SK-N-SH treated with all-trans-retinoic acid at 6 μM for 48 hours (cell line): ENCODE measurements at regions not wholly inside any gene's neighbourhood (a gene's known extent, or its start where the extent isn't known, plus 50 kb on each side); places are given as distances from the start of the nearest gene placed in this dataset.

Source experiments
- ATAC-seq: fragments of 200-7000 bp; cut with Tn5 transposase; 3 replicates; pipeline ENCODE4 v1.9.1; 2020; ENCODE audit warnings: mild to moderate bottlenecking, moderate library complexity
- ARNTL ChIP-seq: fragments of 450-650 bp; formaldehyde crosslinking; IDR thresholded peaks from 2 replicates; pipeline ENCODE4 v1.5.0; 2020; ENCODE audit warnings: low read depth, mild to moderate bottlenecking, moderate library complexity, borderline replicate concordance
- BACH2 ChIP-seq: fragments of 250-450 bp; sonication (Bioruptor Pico); IDR thresholded peaks from 2 replicates; pipeline ENCODE4 v1.9.0; 2021; ENCODE audit warnings: mild to moderate bottlenecking, borderline replicate concordance
- CREB5 ChIP-seq: fragments of 250-450 bp; sonication (Bioruptor Pico); IDR thresholded peaks from 2 replicates; pipeline ENCODE4 v1.5.1; 2020; ENCODE audit warnings: low read depth, mild to moderate bottlenecking, moderate library complexity
- CSDC2 ChIP-seq: fragments of 250-450 bp; sonication (Bioruptor Pico); IDR thresholded peaks from 2 replicates; pipeline ENCODE4 v1.5.0; 2020; ENCODE audit warnings: mild to moderate bottlenecking, moderate library complexity
- ESRRG ChIP-seq: fragments of 250-450 bp; sonication (Bioruptor Pico); IDR thresholded peaks from 2 replicates; pipeline ENCODE4 v1.6.1; 2021; ENCODE audit warnings: mild to moderate bottlenecking
- GLIS3 ChIP-seq: fragments of 250-450 bp; sonication (Bioruptor Pico); IDR thresholded peaks from 2 replicates; pipeline ENCODE4 v1.5.0; 2020; ENCODE audit warnings: mild to moderate bottlenecking, moderate library complexity
- ISL1 ChIP-seq: fragments of 250-450 bp; sonication (Bioruptor Pico); IDR thresholded peaks from 2 replicates; pipeline ENCODE4 v2.1.2; 2022; ENCODE audit warnings: mild to moderate bottlenecking, moderate library complexity
- OSR1 ChIP-seq: fragments of 250-450 bp; sonication (Bioruptor Pico); IDR thresholded peaks from 2 replicates; pipeline ENCODE4 v1.8.0; 2022; ENCODE audit warnings: moderate library complexity, mild to moderate bottlenecking, inconsistent platforms
- PPARA ChIP-seq: fragments of 250-450 bp; sonication (Bioruptor Pico); IDR thresholded peaks from 2 replicates; pipeline ENCODE4 v1.5.0; 2020; ENCODE audit warnings: mild to moderate bottlenecking, borderline replicate concordance
- SNAI2 ChIP-seq: fragments of 250-450 bp; sonication (Bioruptor Pico); IDR thresholded peaks from 2 replicates; pipeline ENCODE4 v1.5.0; 2020; ENCODE audit warnings: mild to moderate bottlenecking, moderate library complexity
- TOX ChIP-seq: fragments of 250-450 bp; sonication (Bioruptor Pico); IDR thresholded peaks from 2 replicates; pipeline ENCODE4 v1.8.0; 2021; ENCODE audit warnings: mild to moderate bottlenecking, moderate library complexity, borderline replicate concordance
- ZC3H10 ChIP-seq: fragments of 250-450 bp; sonication (Bioruptor Pico); IDR thresholded peaks from 2 replicates; pipeline ENCODE4 v1.5.1; 2021; ENCODE audit warnings: mild to moderate bottlenecking, moderate library complexity
- ZFP3 ChIP-seq: fragments of 250-450 bp; sonication (Bioruptor Pico); IDR thresholded peaks from 2 replicates; pipeline ENCODE4 v1.5.0; 2020; ENCODE audit warnings: mild to moderate bottlenecking, moderate library complexity
- ZFP30 ChIP-seq: fragments of 450-650 bp; formaldehyde crosslinking; IDR thresholded peaks from 2 replicates; pipeline ENCODE4 v1.5.0; 2022; ENCODE audit warnings: mild to moderate bottlenecking, moderate library complexity
- ZNF565 ChIP-seq: fragments of 450-650 bp; formaldehyde crosslinking; conservative IDR thresholded peaks from 2 replicates; pipeline ENCODE4 v1.5.0; 2020; ENCODE audit warnings: low read depth, mild to moderate bottlenecking, moderate library complexity
- ZNF70 ChIP-seq: fragments of 450-650 bp; formaldehyde crosslinking; IDR thresholded peaks from 2 replicates; pipeline ENCODE4 v1.5.0; 2020; ENCODE audit warnings: mild to moderate bottlenecking, moderate library complexity
- ZNF8 ChIP-seq: fragments of 450-650 bp; formaldehyde crosslinking; IDR thresholded peaks from 2 replicates; pipeline ENCODE4 v1.5.0; 2020; ENCODE audit warnings: mild to moderate bottlenecking, moderate library complexity
- TF ChIP-seq, protein P1 (sequence below): fragments of 250-450 bp; sonication (Bioruptor Pico); IDR thresholded peaks from 2 replicates; pipeline ENCODE4 v1.8.0; 2021; ENCODE audit warnings: low read depth, mild to moderate bottlenecking, moderate library complexity, borderline replicate concordance
- TF ChIP-seq, protein P2 (sequence below): fragments of 250-450 bp; sonication (Bioruptor Pico); IDR thresholded peaks from 2 replicates; pipeline ENCODE4 v1.5.1; 2021; ENCODE audit warnings: mild to moderate bottlenecking, moderate library complexity
- TF ChIP-seq, protein P3 (sequence below): fragments of 250-450 bp; sonication (Bioruptor Pico); IDR thresholded peaks from 2 replicates; pipeline ENCODE4 v1.5.0; 2020; ENCODE audit warnings: mild to moderate bottlenecking, moderate library complexity

DNA sequence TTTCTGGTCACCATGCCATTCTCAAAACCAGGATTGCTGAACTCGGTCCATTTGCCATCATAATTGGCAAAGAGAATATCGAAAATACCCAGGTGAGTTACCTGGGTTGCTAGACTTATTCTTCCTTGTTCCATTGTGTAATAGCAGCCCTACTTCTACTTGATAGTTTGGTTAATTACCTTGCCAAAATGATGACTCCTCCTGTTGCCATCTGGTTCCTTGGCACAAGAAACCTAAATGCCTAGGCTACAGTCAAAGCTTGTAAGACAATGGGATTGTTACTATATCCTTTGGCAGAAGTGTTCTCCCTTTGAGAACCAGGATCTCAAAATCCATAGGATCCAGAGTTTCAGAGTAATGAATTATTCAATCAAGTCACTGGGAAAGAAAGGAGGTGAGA, 373.2 kb upstream of the ACTBL2 start:
- no peak for TF ChIP-seq ZNF8 (CRISPR knock-in tag)
- TF ChIP-seq, protein P1, sequence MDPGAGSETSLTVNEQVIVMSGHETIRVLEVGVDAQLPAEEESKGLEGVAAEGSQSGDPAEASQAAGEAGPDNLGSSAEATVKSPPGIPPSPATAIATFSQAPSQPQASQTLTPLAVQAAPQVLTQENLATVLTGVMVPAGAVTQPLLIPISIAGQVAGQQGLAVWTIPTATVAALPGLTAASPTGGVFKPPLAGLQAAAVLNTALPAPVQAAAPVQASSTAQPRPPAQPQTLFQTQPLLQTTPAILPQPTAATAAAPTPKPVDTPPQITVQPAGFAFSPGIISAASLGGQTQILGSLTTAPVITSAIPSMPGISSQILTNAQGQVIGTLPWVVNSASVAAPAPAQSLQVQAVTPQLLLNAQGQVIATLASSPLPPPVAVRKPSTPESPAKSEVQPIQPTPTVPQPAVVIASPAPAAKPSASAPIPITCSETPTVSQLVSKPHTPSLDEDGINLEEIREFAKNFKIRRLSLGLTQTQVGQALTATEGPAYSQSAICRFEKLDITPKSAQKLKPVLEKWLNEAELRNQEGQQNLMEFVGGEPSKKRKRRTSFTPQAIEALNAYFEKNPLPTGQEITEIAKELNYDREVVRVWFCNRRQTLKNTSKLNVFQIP, result no peak
- no peak for TF ChIP-seq ZNF70 (CRISPR knock-in tag)
- no peak for TF ChIP-seq TOX (CRISPR knock-in tag)
- no peak for TF ChIP-seq ZC3H10 (CRISPR knock-in tag)
- TF ChIP-seq ARNTL, result no peak
- TF ChIP-seq OSR1 (CRISPR knock-in tag), result no peak
- no peak for TF ChIP-seq ZFP3 (CRISPR knock-in tag)
- no peak for TF ChIP-seq SNAI2 (CRISPR knock-in tag)
- no peak for ATAC-seq

DNA sequence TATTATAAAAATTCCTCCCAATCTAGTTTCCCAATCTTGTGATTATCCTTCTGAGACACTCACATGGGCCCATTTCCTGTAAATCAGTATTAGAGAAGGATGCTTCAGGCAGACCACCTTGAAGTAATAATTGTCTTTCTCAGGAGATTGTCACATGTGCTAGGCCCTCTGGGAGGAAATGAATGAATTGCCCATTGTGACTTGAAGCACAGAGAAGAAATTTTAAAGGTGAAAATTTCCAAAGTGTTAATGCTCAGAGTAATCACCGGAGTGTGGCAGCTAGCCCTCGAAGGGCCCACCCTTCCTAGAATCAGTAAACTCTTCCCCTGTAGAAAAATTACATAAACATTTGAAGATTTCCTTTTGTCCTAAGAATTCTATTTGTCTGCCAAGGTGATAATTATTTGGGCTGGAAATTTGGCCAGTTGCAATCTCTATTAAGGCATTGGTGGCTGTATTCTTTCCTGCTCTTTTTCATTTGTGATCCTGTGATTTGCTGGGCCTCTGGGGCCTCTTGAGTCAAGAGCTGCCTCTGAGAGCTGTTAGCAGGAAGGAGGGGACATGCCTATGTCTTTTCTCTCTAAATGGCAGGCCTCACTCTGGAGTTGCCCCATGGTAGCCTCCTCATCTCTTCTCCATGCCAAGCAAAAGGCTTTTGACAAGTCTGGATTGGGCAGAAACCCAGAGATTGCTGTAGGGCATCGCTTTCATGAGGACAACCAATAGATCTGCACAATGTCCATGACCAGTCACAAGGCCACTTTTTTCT, 371.5 kb upstream of the ACTBL2 start:
- no peak for ATAC-seq
- TF ChIP-seq ZC3H10 (CRISPR knock-in tag) (no peak), ZNF70 (CRISPR knock-in tag) (no peak), ZNF565 (no peak), SNAI2 (CRISPR knock-in tag) (no peak), OSR1 (CRISPR knock-in tag) (no peak), ZFP3 (CRISPR knock-in tag) (no peak), ESRRG (CRISPR knock-in tag) (no peak), GLIS3 (CRISPR knock-in tag) (no peak), ZFP30 (CRISPR knock-in tag) (no peak)
- TF ChIP-seq, protein P2, sequence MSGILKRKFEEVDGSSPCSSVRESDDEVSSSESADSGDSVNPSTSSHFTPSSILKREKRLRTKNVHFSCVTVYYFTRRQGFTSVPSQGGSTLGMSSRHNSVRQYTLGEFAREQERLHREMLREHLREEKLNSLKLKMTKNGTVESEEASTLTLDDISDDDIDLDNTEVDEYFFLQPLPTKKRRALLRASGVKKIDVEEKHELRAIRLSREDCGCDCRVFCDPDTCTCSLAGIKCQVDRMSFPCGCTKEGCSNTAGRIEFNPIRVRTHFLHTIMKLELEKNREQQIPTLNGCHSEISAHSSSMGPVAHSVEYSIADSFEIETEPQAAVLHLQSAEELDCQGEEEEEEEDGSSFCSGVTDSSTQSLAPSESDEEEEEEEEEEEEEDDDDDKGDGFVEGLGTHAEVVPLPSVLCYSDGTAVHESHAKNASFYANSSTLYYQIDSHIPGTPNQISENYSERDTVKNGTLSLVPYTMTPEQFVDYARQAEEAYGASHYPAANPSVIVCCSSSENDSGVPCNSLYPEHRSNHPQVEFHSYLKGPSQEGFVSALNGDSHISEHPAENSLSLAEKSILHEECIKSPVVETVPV, result no peak
- TF ChIP-seq, protein P1, result no peak

GRCh38 chr5:57850109-57850508, 367.5 kb upstream of the ACTBL2 start:
- ATAC-seq, result no peak
- TF ChIP-seq CSDC2 (CRISPR knock-in tag), result no peak
- no peak for TF ChIP-seq GLIS3 (CRISPR knock-in tag)
- TF ChIP-seq ARNTL, result no peak
- TF ChIP-seq ZNF8 (CRISPR knock-in tag), result no peak
- no peak for TF ChIP-seq TOX (CRISPR knock-in tag)
- no peak for TF ChIP-seq BACH2 (CRISPR knock-in tag)
- TF ChIP-seq CREB5 (CRISPR knock-in tag), result no peak
- TF ChIP-seq, protein P1, result no peak
- TF ChIP-seq, protein P3, sequence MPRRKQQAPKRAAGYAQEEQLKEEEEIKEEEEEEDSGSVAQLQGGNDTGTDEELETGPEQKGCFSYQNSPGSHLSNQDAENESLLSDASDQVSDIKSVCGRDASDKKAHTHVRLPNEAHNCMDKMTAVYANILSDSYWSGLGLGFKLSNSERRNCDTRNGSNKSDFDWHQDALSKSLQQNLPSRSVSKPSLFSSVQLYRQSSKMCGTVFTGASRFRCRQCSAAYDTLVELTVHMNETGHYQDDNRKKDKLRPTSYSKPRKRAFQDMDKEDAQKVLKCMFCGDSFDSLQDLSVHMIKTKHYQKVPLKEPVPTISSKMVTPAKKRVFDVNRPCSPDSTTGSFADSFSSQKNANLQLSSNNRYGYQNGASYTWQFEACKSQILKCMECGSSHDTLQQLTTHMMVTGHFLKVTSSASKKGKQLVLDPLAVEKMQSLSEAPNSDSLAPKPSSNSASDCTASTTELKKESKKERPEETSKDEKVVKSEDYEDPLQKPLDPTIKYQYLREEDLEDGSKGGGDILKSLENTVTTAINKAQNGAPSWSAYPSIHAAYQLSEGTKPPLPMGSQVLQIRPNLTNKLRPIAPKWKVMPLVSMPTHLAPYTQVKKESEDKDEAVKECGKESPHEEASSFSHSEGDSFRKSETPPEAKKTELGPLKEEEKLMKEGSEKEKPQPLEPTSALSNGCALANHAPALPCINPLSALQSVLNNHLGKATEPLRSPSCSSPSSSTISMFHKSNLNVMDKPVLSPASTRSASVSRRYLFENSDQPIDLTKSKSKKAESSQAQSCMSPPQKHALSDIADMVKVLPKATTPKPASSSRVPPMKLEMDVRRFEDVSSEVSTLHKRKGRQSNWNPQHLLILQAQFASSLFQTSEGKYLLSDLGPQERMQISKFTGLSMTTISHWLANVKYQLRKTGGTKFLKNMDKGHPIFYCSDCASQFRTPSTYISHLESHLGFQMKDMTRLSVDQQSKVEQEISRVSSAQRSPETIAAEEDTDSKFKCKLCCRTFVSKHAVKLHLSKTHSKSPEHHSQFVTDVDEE, result no peak
- TF ChIP-seq ZC3H10 (CRISPR knock-in tag), result no peak
- TF ChIP-seq, protein P2, result no peak
- TF ChIP-seq ZNF70 (CRISPR knock-in tag), result no peak
- TF ChIP-seq ISL1 (CRISPR knock-in tag), result no peak
- TF ChIP-seq ZNF565, result no peak
- no peak for TF ChIP-seq ESRRG (CRISPR knock-in tag)
- TF ChIP-seq PPARA (CRISPR knock-in tag), result no peak
